NCI-H128 (cell line): ENCODE measurements at regions not wholly inside any gene's neighbourhood (a gene's known extent, or its start where the extent isn't known, plus 50 kb on each side); places are given as distances from the start of the nearest gene placed in this dataset.
"Not testable (repeated sequence)": the region's sequence is repeated elsewhere in the genome, so short reads cannot be mapped to it uniquely, and the experiment has no call there.

Source experiments
- DNase-seq: peaks from one replicate; lab custom pipeline; 2025; ENCODE audit not compliant: unreplicated experiment; lab: John Stamatoyannopoulos, UW

GRCh38 chr10:2049560-2049959 is 312.2 kb upstream of the ADARB2 start:
- no peak for DNase-seq

- DNase-seq, result no peak
These were observed 311.1 kb upstream of the ADARB2 start for GRCh38 chr10:2048337-2048973.

- DNase-seq, result no peak
These were observed 310.4 kb upstream of the ADARB2 start for GRCh38 chr10:2047679-2048078.

- no peak for DNase-seq
These were observed 306.1 kb upstream of the ADARB2 start for GRCh38 chr10:2043379-2043778.

- no peak for DNase-seq
These were observed 300.7 kb upstream of the ADARB2 start for GRCh38 chr10:2038036-2038435.

GRCh38 chr10:2037246-2037645 is 299.9 kb upstream of the ADARB2 start:
- DNase-seq, result no peak

- no peak for DNase-seq
These were observed 298.9 kb upstream of the ADARB2 start for GRCh38 chr10:2036209-2036608.

- DNase-seq, result no peak
These were observed 292.7 kb upstream of the ADARB2 start for GRCh38 chr10:2030046-2030445.

- DNase-seq, result no peak
These were observed 289.6 kb upstream of the ADARB2 start for GRCh38 chr10:2026936-2027335.

- DNase-seq, result not testable (repeated sequence)
These were observed 287.4 kb upstream of the ADARB2 start for GRCh38 chr10:2024750-2025149.

- DNase-seq, result no peak
These were observed 286.4 kb upstream of the ADARB2 start for GRCh38 chr10:2023687-2024086.

- DNase-seq, result no peak
These were observed 285.1 kb upstream of the ADARB2 start for GRCh38 chr10:2022401-2022800.

- DNase-seq, result no peak
These were observed 283.5 kb upstream of the ADARB2 start for GRCh38 chr10:2020836-2021235.

GRCh38 chr10:2019803-2020202 is 282.5 kb upstream of the ADARB2 start:
- no peak for DNase-seq

GRCh38 chr10:2019281-2019680 is 282.0 kb upstream of the ADARB2 start:
- DNase-seq, result no peak

GRCh38 chr10:2014541-2014940 is 277.2 kb upstream of the ADARB2 start:
- DNase-seq, result no peak

GRCh38 chr10:2012209-2012608 is 274.9 kb upstream of the ADARB2 start:
- no peak for DNase-seq

- DNase-seq, result no peak
These were observed 273.9 kb upstream of the ADARB2 start for GRCh38 chr10:2011106-2011716.

- DNase-seq, result no peak
These were observed 268.2 kb upstream of the ADARB2 start for GRCh38 chr10:2005546-2005945.

GRCh38 chr10:1992930-1993329 is 255.6 kb upstream of the ADARB2 start:
- no peak for DNase-seq

- DNase-seq, result no peak
These were observed 251.8 kb upstream of the ADARB2 start for GRCh38 chr10:1989090-1989489.

- no peak for DNase-seq
These were observed 244.7 kb upstream of the ADARB2 start for GRCh38 chr10:1981976-1982375.

- no peak for DNase-seq
These were observed 243.1 kb upstream of the ADARB2 start for GRCh38 chr10:1980459-1980858.
